ENCODE measurements at regions not wholly inside any gene's neighbourhood (a gene's known extent, or its start where the extent isn't known, plus 50 kb on each side); places are given as distances from the start of the nearest gene placed in this dataset.

GRCh38 chr12:45577844-45578399, 151.6 kb upstream of the ARID2 start:
- ChIA-PET POLR2A (no interaction called here), CTCF (ENCODE audit: low intra/inter-chr PET ratio) (no interaction called here)
- Histone ChIP-seq H3K36me3 (ENCODE audit: control insufficient read depth, insufficient read depth, low read length) (no peaks in the 10 kb centered on the region), H3K27ac (ENCODE audit: extremely low read depth, low read depth, low read length) (no peak overlapping the region), H3K4me1 (replicated peaks in 1 of 2; ENCODE audit: control insufficient read depth in 2 of 2, insufficient read depth in 2 of 2, low read length in 2 of 2) (no peaks in the 10 kb centered on the region; a peak in 1 of 5 replicates), H3K9me1 (ENCODE audit: control insufficient read depth, insufficient read depth, low read length) (no peaks in the 10 kb centered on the region), H3K9ac (ENCODE audit: insufficient read depth in 1 of 2, low read depth in 2 of 2, low read length in 2 of 2) (no peak overlapping the region), H3K4me2 (ENCODE audit: insufficient read depth, low read length) (no peak overlapping the region), H3K9me3 (replicated peaks; ENCODE audit: control insufficient read depth, insufficient read depth, low read depth, low read length) (no peaks in the 10 kb centered on the region), H3K79me2 (ENCODE audit: control insufficient read depth, insufficient read depth, low read length) (no peaks in the 10 kb centered on the region), H4K20me1 (replicated peaks; ENCODE audit: control insufficient read depth, insufficient read depth, low read length) (no peaks in the 10 kb centered on the region), H3K27me3 (ENCODE audit: control insufficient read depth in 2 of 2, insufficient read depth in 2 of 2, low read length in 2 of 2) (peaks cover 0 to 4% of the 10 kb centered on the region in 2 experiments; a peak in 2 of 5 replicates), H2AFZ (ENCODE audit: low read depth, low read length) (no peak overlapping the region), H3K4me3 (no peak overlapping the region)
- WGBS (ENCODE audit: insufficient coverage, low coverage, missing lambda C conversion rate), result 9% methylated on average over 3 of the region's 3 CpGs
- ATAC-seq (no peak), DNase-seq (ENCODE audit: extremely low read depth in 1 of 4, low spot score in 3 of 4) (no peak), FAIRE-seq (no peak)
- intact Hi-C loops (cut with micrococcal nuclease), result no loop called here
- no TSS peak for BruUV-seq (replicated peaks)
- in situ Hi-C loops (cut with MboI), result no loop called here
- no peak for TF ChIP-seq POLR2AphosphoS5 (IDR thresholded peaks at IDR 0.05; ENCODE audit: control insufficient read depth, insufficient read depth, low read depth, low read length)
- TF ChIP-seq NCOA6 (IDR thresholded peaks at IDR 0.05), result no peak
- TF ChIP-seq SRSF7 (optimal IDR thresholded peaks at IDR 0.05; ENCODE audit: low read depth, low read length), result no peak
- TF ChIP-seq, protein P1, sequence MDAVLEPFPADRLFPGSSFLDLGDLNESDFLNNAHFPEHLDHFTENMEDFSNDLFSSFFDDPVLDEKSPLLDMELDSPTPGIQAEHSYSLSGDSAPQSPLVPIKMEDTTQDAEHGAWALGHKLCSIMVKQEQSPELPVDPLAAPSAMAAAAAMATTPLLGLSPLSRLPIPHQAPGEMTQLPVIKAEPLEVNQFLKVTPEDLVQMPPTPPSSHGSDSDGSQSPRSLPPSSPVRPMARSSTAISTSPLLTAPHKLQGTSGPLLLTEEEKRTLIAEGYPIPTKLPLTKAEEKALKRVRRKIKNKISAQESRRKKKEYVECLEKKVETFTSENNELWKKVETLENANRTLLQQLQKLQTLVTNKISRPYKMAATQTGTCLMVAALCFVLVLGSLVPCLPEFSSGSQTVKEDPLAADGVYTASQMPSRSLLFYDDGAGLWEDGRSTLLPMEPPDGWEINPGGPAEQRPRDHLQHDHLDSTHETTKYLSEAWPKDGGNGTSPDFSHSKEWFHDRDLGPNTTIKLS (IDR thresholded peaks at IDR 0.05; ENCODE audit: borderline replicate concordance, low read depth), result no peak
- TF ChIP-seq PCBP2 (IDR thresholded peaks at IDR 0.05; ENCODE audit: low read depth, low read length, poor library complexity, severe bottlenecking), result no peak
- TF ChIP-seq MGA (IDR thresholded peaks at IDR 0.05), result no peak
- no peak for TF ChIP-seq ZNF3 (CRISPR knock-in tag; IDR thresholded peaks at IDR 0.05)
- no peak for TF ChIP-seq IRF1 (CRISPR knock-in tag; IDR thresholded peaks at IDR 0.05; ENCODE audit: borderline replicate concordance)

Data from K562 (cell line).